GM21367 (cell line): ENCODE measurements at regions not wholly inside any gene's neighbourhood (a gene's known extent, or its start where the extent isn't known, plus 50 kb on each side); places are given as distances from the start of the nearest gene placed in this dataset.
A peak's percentile ranks its signal among the peaks of the same experiment; 100 is the strongest.

Experiments
- ATAC-seq: cut with Tn5 transposase; IDR thresholded peaks from one replicate; pipeline ENCODE4 v1.9.1; 2021; ENCODE audit not compliant: unreplicated experiment

DNA sequence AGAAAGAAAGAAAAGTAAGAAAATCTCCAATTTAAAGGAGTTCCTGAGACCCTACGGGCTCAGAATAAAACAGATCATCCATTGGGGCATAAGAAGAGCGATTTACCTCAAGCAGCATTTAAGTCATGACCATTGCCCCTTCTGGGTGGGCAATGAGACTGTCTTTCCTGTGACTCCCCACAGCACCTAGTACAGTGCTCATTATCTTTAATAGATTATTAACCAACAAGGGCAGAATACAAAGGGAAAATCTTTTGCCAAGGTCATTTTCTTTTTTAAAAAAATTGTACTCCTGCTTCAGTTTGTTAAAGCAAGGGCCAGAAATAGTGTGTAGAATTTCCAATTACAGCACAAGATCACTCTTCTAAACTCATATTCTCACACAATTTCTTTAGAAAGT lies 443.3 kb upstream of the AGTR1 start:
- ATAC-seq, result no peak

DNA sequence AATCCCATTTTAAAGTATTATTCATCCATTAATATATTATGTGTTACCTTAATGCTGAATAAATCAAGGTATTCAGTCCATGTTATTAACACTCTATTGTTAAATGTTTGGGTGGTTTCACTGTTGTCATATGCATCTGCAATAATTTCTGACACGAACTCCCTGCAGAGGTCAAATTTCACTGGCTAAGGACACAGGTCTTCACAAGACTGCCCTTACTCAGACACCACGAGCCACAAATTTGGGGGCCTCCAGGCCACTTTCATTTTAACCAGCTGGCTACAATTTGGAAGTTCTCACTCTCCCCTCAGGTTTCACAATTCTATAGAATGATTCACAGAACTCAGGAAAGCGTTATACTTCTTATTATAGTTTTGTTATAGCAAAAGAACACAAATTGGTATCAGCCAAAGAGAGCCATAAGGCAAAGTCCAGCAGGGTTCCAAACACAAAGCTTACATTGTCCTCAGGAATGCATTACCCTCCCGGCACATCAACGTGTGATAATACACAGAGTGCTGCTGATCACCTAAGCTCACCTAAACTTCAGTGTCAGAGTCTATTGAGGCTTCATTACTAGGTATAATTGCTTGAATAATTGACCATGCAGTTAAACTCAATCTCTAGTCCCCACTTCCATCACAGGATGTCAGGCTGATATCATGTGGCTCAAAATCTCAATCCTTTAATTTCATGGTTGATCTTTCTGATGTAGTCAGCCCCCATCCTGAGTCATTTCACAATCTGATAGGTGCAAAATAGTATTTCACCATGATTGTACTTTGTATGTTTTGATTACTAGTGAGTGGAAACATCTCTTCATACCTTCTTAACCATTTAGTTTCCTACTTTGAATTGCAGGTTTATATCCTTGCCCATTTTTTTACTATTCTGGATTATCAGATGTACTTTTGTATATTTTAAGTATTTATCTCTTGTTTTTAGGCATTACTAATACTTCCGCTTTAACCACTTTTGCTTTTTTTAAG lies 441.4 kb upstream of the AGTR1 start:
- ATAC-seq, result no peak

DNA sequence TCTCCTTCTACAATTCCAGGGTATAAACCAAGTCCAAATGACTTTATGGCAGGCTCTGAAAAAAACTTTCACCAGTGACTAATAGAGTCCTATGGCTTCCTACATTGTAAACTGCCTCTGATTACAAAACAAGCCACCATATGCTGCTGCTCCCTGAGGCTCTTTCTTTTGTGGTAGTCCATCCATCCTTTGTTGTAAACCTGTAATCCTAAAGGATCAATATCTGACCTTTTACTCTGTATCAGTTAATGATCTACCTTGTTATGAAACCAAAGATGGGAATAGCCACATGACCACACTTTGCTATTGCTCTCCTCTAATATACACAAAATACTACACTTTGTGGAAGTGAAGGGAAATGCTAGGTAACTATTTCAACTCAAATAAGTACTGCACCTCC lies 434.7 kb upstream of the AGTR1 start:
- no peak for ATAC-seq

DNA sequence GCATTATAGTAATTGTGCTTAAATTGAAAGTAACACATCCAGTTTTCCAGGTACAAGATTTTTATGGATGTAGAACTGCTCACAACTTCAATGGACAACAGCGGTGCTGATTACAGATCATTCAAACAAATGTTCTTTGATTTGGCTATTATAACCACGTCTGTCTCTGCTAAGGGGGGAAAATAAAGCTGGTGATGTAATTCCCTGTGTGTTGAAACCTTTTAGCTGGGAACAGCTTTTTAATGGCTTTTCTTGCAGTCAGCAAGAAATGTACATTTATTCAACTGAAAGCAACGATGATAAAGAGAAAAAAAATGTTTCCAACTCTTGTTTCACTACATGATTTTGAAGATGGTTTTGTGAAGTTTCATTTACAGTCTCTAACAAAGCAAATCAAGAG lies 431.9 kb upstream of the AGTR1 start:
- no peak for ATAC-seq

DNA sequence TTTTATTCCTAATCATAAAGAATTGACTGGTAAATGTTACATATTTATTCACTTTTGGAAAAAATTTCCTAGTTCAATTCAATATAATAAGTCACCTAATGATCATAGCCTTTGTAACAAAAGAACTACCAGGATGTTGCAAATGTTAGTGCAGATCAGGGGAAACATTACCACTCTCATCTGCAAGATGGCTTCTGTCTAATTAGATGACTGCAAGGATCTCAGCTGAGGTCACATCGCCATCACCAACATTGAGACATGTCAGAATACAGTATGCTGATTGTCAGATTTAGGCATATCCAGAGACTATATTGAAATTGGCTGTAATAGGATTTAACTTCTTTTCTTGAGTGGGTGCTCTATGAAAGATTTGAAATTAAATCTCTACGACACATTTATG lies 431.4 kb upstream of the AGTR1 start:
- no peak for ATAC-seq

DNA sequence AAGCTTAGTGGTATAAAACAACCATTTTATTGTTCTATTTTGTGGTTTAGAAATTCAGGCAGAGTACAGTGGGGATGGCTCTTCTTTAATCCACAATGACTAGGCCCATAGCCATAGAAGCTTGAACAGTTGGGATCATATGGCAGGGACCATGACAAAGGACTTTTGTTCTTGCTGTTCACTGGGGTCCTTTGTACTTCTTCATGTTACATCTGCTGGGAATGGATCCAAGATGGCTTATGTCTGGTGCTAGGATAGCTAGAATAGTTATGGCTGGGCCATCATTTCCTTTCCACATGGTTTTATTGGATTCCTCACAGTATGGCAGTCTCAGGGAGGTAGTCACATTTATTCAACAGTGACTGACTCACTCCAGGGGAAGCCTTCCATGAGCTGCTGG lies 427.9 kb upstream of the AGTR1 start:
- no peak for ATAC-seq

DNA sequence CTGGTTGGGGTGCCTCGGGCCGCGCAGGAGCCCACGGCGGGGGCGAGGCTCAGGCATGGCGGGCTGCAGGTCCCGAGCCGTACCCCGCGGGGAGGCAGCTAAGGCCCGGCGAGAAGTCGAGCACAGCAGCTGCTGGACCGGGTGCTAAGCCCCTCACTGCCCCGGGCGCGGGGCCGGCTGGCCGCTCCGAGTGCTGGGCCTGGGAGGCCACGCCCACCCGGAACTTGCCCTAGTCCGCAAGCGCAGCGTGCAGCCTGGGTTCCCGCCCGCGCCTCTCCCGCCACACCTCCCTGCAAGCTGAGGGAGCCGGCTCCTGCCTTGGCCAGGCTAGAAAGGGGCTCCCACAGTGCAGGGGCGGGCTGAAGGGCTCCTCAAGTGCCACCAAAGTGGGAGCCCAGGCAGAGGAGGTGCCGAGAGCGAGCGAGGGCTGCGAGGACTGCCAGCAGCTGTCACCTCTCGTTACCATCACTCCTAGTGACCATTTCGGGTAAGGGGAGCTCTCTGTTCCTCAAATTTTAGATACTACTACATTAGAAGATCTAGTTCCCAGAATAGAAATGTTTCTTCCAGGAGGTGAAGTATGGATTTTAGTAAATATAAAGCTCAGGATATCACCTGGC lies 417.0 kb upstream of the AGTR1 start:
- ATAC-seq, result no peak

DNA sequence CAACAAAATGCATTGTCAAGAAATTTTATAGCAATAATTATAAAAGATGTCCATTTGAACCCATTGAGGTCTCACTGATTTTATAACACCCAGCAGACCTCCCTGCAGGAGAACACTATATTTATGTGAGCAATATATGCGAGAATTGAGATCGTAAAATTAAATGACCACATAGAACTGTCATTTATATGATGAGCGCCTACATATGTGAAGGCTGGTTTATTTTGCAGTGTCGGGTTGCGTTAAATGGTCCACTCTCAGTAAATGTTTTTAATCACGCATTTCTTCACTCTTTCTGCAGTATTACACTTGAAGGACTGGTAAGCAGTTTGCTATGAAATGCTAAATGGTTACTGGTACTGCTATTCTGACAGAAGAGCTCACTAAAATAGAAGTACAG lies 408.5 kb upstream of the AGTR1 start:
- ATAC-seq, result no peak

DNA sequence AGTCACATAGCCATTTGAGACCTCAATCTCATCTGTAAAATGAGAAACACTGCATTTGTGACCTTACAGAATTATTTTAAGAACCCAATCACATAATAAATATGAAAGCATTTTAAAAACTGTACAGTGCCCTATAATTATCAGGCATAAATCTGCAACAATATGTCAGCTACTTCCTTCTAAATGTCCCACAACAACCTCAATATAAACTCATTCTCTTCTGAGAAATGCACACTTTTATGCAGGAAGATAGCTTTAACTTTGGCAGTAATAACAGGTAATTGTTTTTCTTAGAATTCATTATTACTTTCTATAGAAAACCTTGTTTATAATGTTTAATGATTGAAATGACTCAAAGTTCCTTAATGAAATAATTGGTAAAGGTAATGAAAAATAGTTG lies 400.7 kb upstream of the AGTR1 start:
- ATAC-seq, result no peak

DNA sequence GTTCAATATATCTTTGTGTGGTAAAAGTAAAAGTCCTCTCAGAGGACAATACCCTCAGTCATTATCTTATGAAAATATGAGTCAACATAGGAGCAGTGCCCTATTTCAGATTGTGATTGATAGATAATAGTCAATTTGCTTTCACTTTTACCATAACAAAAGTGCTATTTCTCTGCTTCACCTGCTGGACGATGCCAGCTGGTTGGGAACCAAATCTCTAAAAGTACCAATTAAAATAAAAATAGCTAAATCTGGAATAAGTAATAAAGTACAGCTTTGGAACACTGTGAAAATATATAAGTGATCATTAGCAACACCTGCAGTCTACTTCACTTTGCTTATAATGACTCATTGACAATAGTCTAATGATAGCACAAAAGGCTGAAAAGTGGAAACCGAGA lies 390.3 kb upstream of the AGTR1 start:
- no peak for ATAC-seq

DNA sequence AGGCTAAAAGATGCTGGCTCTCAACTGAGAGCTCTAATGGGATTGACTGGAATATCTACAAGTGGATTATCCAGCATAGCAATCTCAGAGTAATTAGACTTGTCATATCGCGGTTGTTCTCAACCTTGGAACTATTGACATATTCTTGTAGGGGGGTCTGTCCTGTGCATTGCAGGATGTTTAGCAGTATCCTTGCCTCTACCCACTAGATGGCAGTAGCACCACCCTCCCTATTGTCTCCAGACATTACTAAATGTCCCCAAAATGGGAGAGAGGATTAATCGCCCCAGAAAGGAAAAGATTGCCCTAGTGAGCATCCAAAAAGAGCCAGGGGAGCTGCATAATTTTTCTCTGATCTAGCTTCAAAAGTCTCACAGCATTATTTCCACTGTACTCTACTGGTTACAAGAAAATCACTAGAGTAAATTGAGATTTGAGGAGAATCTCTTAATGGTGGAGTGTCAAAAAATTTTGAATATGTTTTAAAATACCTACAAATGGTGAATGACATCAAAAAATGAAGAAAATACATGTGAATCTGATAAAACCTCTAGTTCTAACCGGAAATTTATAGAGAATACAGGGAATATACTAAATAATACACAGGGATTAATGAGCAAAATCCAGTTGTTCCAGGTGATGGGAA lies 388.2 kb upstream of the AGTR1 start:
- ATAC-seq, result peak; percentile 92

DNA sequence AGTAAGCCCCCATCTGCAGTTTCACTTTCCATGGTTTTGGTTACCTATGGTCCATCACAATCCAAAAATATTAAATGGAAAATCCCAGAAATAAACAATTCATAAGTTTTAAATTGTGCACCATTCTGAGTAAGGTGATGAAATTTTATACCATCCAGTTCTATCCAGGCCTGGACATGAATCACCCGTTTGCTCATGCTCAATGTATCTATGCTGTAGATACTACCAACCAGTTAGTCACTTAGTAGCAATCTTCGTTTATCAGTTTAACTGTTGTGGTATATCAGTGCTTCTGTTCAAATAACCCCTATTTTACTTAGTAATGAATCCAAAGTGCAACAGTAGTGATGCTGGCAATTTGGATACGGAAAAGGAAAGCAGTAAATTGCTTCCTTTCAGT lies 381.9 kb upstream of the AGTR1 start:
- ATAC-seq, result no peak

DNA sequence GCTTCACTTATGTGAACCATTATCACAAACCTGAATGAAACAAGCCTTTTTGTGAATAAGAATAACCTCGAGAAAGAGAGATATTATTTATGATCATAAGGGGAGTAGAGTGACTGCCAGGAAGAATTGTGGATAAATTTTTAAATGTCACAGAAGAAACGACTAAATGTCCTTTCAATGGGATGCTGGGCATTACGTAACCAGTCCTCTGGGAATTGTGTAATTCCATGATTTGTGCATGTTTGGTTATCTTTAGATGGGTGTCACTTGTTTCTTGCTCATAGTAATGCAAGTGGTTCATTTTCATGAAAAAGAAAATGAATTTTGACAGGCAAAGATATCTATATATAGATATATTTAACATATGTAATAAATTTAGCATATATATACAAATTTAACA lies 379.5 kb upstream of the AGTR1 start:
- ATAC-seq, result no peak

DNA sequence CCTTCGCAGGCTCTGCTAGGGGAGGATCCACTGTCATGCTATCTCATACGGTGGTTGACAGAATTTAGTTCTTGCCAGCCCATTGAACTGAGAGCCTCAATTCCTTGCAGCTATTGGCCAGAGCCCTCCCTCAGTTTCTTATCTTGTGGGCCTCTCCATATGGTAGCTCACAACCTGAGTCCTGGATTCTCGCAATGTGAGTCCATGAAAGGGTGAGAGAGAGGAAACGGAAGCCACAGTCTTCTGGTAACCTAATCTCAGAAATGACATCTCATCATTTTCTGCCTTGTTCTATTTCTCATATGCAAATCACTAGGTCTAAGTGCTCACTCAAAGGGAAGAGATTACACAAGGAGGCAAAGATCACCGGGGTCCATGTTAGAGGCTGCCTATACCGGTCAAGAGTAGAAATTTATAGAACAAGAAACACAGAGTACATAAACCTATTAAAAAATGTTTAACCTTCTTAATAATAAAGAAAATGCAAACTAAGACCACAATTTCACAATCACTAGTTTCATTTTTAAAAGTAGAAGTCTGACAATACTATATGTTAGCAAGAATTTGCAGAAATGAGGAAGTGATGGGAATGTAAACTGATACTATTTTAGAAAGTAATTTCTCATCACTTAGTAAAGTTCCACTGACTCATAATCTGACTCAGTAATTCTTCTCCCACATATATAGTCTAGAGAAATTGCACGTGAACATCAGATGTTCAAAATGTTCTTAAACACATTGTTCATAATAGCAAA lies 378.4 kb upstream of the AGTR1 start:
- peak; percentile 93 for ATAC-seq

DNA sequence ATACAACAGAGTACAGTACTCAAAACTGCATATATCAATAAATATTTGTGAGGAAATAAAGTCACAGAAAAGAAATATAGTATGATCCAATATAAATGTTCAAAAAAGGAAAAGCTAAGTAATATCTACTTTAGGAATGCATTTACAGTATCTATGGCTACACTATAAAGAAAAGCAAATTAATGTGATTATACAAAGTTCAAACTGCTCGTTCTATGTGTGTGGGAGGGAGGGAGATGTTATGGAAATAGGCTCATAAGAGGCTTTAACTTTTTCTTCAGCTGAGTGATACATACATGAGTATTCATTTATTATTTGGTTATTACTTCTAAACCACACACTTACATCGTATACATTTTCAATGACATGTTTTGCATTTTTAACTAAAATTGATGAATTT lies 377.7 kb upstream of the AGTR1 start:
- ATAC-seq, result no peak

DNA sequence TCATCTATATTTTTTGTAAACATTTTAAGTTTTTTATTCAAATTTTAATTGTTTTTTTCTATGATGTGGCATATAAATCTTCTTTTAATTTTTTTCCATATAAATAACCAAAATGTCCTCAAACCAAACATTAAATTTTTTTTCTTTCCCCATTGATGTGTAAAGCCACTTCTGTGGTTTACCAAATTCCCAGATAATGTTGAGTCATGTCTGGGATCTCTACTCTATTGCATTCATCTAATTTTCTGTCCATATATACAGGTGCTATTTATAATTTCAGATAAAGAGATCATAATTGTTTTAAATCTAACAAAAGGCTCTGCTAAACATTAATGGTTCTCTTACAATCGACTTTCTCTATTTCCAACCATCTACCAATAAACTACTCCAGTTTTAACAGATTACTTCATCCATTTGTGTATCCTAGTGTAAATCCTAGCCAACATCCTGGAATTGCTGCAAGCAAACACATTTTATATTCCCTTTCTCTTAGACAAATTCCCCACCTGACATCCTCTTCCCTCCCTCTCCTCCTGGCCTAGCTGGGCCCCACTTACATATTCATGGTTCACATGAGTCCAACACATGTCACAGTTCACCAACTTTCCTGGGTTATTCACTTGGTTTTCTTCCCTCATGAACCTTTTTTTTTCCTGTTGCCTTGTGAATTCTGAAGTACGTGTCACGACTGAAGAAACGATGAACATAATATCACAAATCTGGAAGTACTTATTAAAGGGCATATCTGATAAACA lies 368.0 kb upstream of the AGTR1 start:
- ATAC-seq, result no peak

DNA sequence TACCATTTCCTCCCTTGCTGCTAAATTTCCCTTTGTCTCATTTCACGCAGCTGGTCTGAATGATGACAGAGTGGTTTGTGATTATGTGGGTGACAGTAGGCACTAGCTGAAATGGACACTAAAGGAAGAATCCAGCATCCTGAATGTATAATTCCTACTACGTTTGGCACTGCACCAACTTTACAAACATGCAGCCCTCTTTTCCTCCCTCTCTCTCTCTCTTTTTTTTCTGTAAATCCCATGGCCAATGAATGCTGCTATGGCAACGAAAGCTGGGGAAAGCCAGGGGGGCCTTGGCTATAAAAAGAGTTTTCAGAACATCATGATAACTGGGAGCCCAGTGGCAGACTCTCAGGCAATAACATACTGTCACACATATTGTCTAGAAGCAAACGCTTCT lies 367.2 kb upstream of the AGTR1 start:
- no peak for ATAC-seq

DNA sequence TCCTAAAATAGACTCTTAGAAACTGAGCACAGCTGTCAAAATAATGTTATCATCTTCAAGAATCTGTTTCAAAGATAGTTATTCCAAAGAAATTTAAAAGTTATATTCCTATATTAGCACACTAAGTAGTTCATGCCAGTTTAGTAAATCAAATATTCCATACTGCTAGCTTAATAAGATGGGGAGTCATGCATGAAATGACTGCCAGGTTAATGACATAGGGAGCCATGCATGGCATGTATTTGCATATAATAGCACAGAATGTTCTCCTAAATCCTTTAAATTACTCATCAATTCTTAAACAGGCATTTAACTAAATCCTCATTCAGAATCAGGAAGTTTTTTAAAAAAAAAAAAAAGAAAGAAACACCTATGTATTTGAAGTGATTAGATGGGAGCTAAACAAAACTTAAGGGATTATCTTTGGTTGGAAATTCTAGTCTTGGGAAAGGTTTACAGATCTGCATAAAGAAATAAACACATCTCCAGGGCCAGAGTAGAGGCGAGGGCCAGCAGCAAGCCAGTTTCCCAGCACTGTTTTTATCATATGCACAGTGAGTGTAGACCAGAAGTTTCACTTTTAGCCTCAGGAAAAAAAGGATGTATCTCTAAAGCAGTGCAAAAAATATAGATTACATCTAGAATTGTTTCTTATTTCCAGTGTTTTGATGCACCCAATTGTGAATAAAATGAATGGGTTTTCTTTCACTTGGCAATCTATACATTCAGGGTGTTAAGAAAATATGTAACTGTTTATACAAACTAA lies 366.4 kb upstream of the AGTR1 start:
- peak; percentile 69 for ATAC-seq

DNA sequence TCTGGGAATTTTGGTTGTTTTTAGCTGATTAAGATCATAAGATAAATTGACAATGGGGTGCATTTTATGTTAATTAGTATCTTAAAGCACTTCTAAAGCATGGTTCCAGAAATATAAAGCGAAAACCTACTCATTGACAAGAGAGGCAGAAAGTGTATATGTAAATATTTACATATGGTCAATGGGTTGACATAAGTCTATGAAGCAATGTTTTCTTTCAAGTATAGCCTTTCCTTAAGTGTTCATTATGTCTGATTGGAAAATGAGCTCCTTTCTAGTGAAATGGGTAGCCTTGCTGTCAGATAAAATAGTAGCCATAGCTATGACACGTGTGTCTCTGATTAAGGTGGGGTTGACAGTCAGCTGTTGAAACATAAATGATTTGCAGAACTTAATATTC lies 365.2 kb upstream of the AGTR1 start:
- no peak for ATAC-seq

DNA sequence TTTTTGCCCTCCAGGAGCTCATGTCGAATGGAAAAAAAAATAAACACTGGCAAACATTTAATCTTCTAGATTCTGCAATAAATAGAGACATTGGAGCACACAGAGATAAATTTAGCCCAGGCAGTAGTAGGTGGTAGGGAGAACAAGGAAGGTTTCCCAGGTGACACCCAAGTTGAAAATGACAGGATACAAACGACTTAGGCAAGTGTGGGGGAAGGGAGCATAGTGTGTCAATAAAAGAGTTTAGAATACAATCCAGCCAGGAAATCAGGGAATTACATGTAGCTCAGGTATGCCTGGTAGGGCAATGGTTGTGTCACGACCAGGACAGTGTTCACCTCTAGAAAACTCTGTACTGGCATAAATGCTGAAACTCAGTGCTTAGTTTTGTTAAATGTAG lies 364.6 kb upstream of the AGTR1 start:
- ATAC-seq, result no peak
